Liver (tissue), 8 donors: ENCODE measurements at regions not wholly inside any gene's neighbourhood (a gene's known extent, or its start where the extent isn't known, plus 50 kb on each side); places are given as distances from the start of the nearest gene placed in this dataset.

Source experiments
- DNase-seq: peaks from one replicate; pipeline ENCODE4 v3.0.0-alpha.2; 2017; ENCODE audit warnings: low spot score
- H3K27ac ChIP-seq, 2 donors: one replicate each; pipeline ENCODE4 v1.7.0; 2013; ENCODE audit warnings: inconsistent platforms in 2 of 2, low read length in 2 of 2, control low read depth in 1 of 2, low read depth in 1 of 2, mild to moderate bottlenecking in 1 of 2
- H3K27me3 ChIP-seq, 4 donors: one replicate each; pipeline versions ENCODE4 v1.6.1 to v1.7.0; 2013; ENCODE audit warnings: low read length in 3 of 4, inconsistent platforms in 1 of 4, mild to moderate bottlenecking in 1 of 4, moderate library complexity in 1 of 4; ENCODE audit not compliant: control insufficient read depth in 4 of 4, insufficient read depth in 4 of 4
- H3K36me3 ChIP-seq, 4 donors: one replicate each; pipeline versions ENCODE4 v1.6.1 to v1.7.0; 2013; ENCODE audit warnings: low read length in 3 of 4, mild to moderate bottlenecking in 3 of 4, low read depth in 1 of 4, moderate library complexity in 1 of 4; ENCODE audit not compliant: control insufficient read depth in 4 of 4, insufficient read depth in 3 of 4
- H3K4me1 ChIP-seq, 4 donors: one replicate each; pipeline versions ENCODE4 v1.6.1 to v1.7.0; 2013; ENCODE audit warnings: low read length in 3 of 4, mild to moderate bottlenecking in 3 of 4, moderate library complexity in 1 of 4; ENCODE audit not compliant: control insufficient read depth in 4 of 4, insufficient read depth in 4 of 4
- H3K4me3 ChIP-seq, 3 donors: one replicate each; pipeline versions ENCODE4 v1.6.1 to v1.7.0; 2013; ENCODE audit warnings: low read length in 3 of 3, control low read depth in 1 of 3, low read depth in 1 of 3, mild to moderate bottlenecking in 1 of 3
- H3K9ac ChIP-seq, 2 donors: one replicate each; pipeline ENCODE4 v1.7.0; 2013; ENCODE audit warnings: low read length in 2 of 2, mild to moderate bottlenecking in 2 of 2, moderate library complexity in 2 of 2, control low read depth in 1 of 2, low read depth in 1 of 2
- H3K9me3 ChIP-seq, 4 donors: one replicate each; pipeline versions ENCODE4 v1.6.1 to v1.7.0; 2013; ENCODE audit warnings: low read length in 3 of 4; ENCODE audit not compliant: control insufficient read depth in 4 of 4
- ATF3 ChIP-seq: IDR thresholded peaks from 2 replicates; pipeline ENCODE4 v1.6.1; 2016; ENCODE audit warnings: antibody characterized with exemption
- CTCF ChIP-seq: fragments of 150-350 bp; IDR thresholded peaks from 2 replicates; pipeline ENCODE4 v1.5.1; 2017; ENCODE audit warnings: improper control_type of control experiment, low read depth, low read length; ENCODE audit not compliant: missing input control
- FOXA1 ChIP-seq: IDR thresholded peaks from 2 replicates; pipeline ENCODE4 v1.6.1; 2016; ENCODE audit warnings: antibody characterized with exemption
- FOXA2 ChIP-seq: IDR thresholded peaks from 2 replicates; pipeline ENCODE4 v1.6.1; 2016; ENCODE audit warnings: antibody characterized with exemption
- GABPA ChIP-seq, 2 donors: IDR thresholded peaks in 1 of 2; conservative IDR thresholded peaks in 1 of 2; 2 replicates each; pipeline ENCODE4 v1.6.1; 2016; ENCODE audit warnings: antibody characterized with exemption in 2 of 2, mild to moderate bottlenecking in 1 of 2, moderate library complexity in 1 of 2
- HNF4A ChIP-seq, 2 donors: conservative IDR thresholded peaks; 2 replicates each; pipeline ENCODE4 v1.6.1; 2016; ENCODE audit warnings: antibody characterized with exemption in 2 of 2, mild to moderate bottlenecking in 2 of 2
- HNF4G ChIP-seq: IDR thresholded peaks from 2 replicates; pipeline ENCODE4 v1.6.1; 2016; ENCODE audit warnings: antibody characterized with exemption
- JUND ChIP-seq, 2 donors: IDR thresholded peaks; 2 replicates each; pipeline ENCODE4 v1.6.1; 2016; ENCODE audit warnings: antibody characterized with exemption in 2 of 2
- NR2F2 ChIP-seq: IDR thresholded peaks from 2 replicates; pipeline ENCODE4 v1.6.1; 2016; ENCODE audit warnings: antibody characterized with exemption
- REST ChIP-seq: IDR thresholded peaks from 2 replicates; pipeline ENCODE4 v1.6.1; 2016; ENCODE audit warnings: antibody characterized with exemption, mild to moderate bottlenecking
- RXRA ChIP-seq, 2 donors: IDR thresholded peaks; 2 replicates each; pipeline ENCODE4 v1.6.1; 2017 to 2018; ENCODE audit warnings: antibody characterized with exemption in 2 of 2, mild to moderate bottlenecking in 1 of 2
- SP1 ChIP-seq: IDR thresholded peaks from 2 replicates; pipeline ENCODE4 v1.6.1; 2018; ENCODE audit warnings: antibody characterized with exemption, mild to moderate bottlenecking
- TAF1 ChIP-seq: conservative IDR thresholded peaks from 2 replicates; pipeline ENCODE4 v1.6.1; 2016; ENCODE audit warnings: antibody characterized with exemption, mild to moderate bottlenecking
- YY1 ChIP-seq: IDR thresholded peaks from 2 replicates; pipeline ENCODE4 v1.6.1; 2016; ENCODE audit warnings: antibody characterized with exemption, mild to moderate bottlenecking
- WGBS: extraction: QIAGEN DNeasy Blood & Tissue Kit; methylation state at CpG from one replicate; pipeline ENCODE4 v1.1.7; 2013; 5-methylcytosine and 5-hydroxymethylcytosine counted together
- TF ChIP-seq, protein P1 (sequence below): IDR thresholded peaks from 2 replicates; pipeline ENCODE4 v1.6.1; 2016; ENCODE audit warnings: antibody characterized with exemption
- TF ChIP-seq, protein P2 (sequence below): IDR thresholded peaks from 2 replicates; pipeline ENCODE4 v1.6.1; 2016; ENCODE audit warnings: antibody characterized with exemption
- donor health status: healthy.
- donor health status: healthy.
- donor health status: healthy.
- donor health status: healthy.
- donor health status: healthy.

DNA sequence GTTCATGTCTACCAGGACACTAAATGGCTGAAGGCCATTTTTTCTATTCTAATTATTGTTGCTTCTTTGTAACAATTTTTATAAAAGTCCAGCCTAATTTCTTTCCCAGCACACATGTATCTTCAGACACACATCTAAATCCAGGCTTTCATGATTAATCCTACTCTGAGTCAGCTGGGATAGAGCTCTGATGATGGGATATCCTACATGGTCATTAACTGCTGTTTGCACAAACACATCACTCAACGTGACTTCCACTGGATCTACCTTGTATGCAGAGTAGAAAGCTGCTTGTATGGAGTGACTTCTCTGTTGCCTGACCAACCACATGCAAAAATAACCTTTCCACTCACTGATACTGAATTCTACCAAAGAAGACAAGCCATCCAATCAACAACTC is 260.9 kb downstream of the AHR start:
- no peaks in the 10 kb centered on the region for H3K27me3 ChIP-seq
- TF ChIP-seq, protein P1, sequence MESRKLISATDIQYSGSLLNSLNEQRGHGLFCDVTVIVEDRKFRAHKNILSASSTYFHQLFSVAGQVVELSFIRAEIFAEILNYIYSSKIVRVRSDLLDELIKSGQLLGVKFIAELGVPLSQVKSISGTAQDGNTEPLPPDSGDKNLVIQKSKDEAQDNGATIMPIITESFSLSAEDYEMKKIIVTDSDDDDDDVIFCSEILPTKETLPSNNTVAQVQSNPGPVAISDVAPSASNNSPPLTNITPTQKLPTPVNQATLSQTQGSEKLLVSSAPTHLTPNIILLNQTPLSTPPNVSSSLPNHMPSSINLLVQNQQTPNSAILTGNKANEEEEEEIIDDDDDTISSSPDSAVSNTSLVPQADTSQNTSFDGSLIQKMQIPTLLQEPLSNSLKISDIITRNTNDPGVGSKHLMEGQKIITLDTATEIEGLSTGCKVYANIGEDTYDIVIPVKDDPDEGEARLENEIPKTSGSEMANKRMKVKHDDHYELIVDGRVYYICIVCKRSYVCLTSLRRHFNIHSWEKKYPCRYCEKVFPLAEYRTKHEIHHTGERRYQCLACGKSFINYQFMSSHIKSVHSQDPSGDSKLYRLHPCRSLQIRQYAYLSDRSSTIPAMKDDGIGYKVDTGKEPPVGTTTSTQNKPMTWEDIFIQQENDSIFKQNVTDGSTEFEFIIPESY, result no peak
- no peak for TF ChIP-seq HNF4A (conservative IDR thresholded peaks at IDR 0.05)
- no peak for TF ChIP-seq NR2F2
- no peak for TF ChIP-seq FOXA2
- no peak for TF ChIP-seq REST
- no peak for TF ChIP-seq TAF1
- TF ChIP-seq CTCF, result no peak
- no peak for TF ChIP-seq YY1
- no peak for TF ChIP-seq RXRA (IDR thresholded peaks at IDR 0.05)
- no peak for TF ChIP-seq FOXA1
- no peak for TF ChIP-seq JUND (IDR thresholded peaks at IDR 0.05)
- no peak for TF ChIP-seq HNF4G
- TF ChIP-seq SP1, result no peak
- TF ChIP-seq, protein P2, sequence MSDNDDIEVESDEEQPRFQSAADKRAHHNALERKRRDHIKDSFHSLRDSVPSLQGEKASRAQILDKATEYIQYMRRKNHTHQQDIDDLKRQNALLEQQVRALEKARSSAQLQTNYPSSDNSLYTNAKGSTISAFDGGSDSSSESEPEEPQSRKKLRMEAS, result no peak
- 67% methylated on average over 1 of the region's 1 CpG for WGBS
- no peak overlapping the region for H3K4me3 ChIP-seq
- no peak overlapping the region for H3K27ac ChIP-seq
- no peaks in the 10 kb centered on the region for H3K9me3 ChIP-seq
- H3K4me1 ChIP-seq, result peaks cover 0 to 7% (median 2%) of the 10 kb centered on the region in 4 donors
- no peak overlapping the region for H3K9ac ChIP-seq
- no peak for DNase-seq
- no peaks in the 10 kb centered on the region for H3K36me3 ChIP-seq

- Histone ChIP-seq H3K9me3 (no peaks in the 10 kb centered on the region), H3K4me3 (no peak overlapping the region), H3K27ac (no peak overlapping the region), H3K36me3 (no peaks in the 10 kb centered on the region), H3K27me3 (no peaks in the 10 kb centered on the region), H3K4me1 (peaks cover 0 to 7% (median 2%) of the 10 kb centered on the region in 4 donors), H3K9ac (no peak overlapping the region)
- 84% methylated on average over 4 of the region's 4 CpGs for WGBS
- no peak for DNase-seq
- TF ChIP-seq TAF1, result no peak
- TF ChIP-seq, protein P2, result no peak
- TF ChIP-seq REST, result no peak
- no peak for TF ChIP-seq GABPA (IDR thresholded peaks at IDR 0.05 in 1 of 2, conservative IDR thresholded peaks at IDR 0.05 in 1 of 2)
- no peak for TF ChIP-seq ATF3
- TF ChIP-seq FOXA2, result no peak
- TF ChIP-seq, protein P1, result no peak
- TF ChIP-seq CTCF, result no peak
These were observed 262.1 kb downstream of the AHR start for GRCh38 chr7:17560516-17560915.
